ENCODE measurements at regions not wholly inside any gene's neighbourhood (a gene's known extent, or its start where the extent isn't known, plus 50 kb on each side); places are given as distances from the start of the nearest gene placed in this dataset.

- TF ChIP-seq CTCF (IDR thresholded peaks at IDR 0.05) (no peak), POLR2A (IDR thresholded peaks at IDR 0.05) (no peak)
These were observed 281.8 kb upstream of the MAP3K7 start for GRCh38 chr6:90868656-90869055.

All from thyroid gland (tissue), 4 donors.